SK-N-SH (cell line): ENCODE measurements at regions not wholly inside any gene's neighbourhood (a gene's known extent, or its start where the extent isn't known, plus 50 kb on each side); places are given as distances from the start of the nearest gene placed in this dataset.

Source experiments
- CTCF ChIA-PET: fragments of 300-600, 350-600 bp; formaldehyde crosslinking; extraction: SDS; loops from one replicate; lab custom pipeline; 2021; lab: Yijun Ruan, JAX
- POLR2A ChIA-PET: fragments of 350-600 bp; sonication (Branson Sonifier 250); formaldehyde crosslinking; extraction: SDS; loops from one replicate; lab custom pipeline; 2020; ENCODE audit warnings: antibody characterized with exemption, inconsistent platforms; lab: Yijun Ruan, JAX
- DNase-seq: peaks from one replicate; pipeline ENCODE4 v3.0.0; 2012
- H2AFZ ChIP-seq: fragments of 200-600 bp; sonication (generic); 2 replicates; pipeline ENCODE4 v1.8.1; 2016; ENCODE audit warnings: antibody characterized with exemption, mild to moderate bottlenecking, low read depth
- H3F3A ChIP-seq: fragments of 200-600 bp; sonication (generic); replicated peaks from 2 replicates; pipeline ENCODE3; 2016; ENCODE audit warnings: antibody characterized with exemption, mild to moderate bottlenecking; ENCODE audit not compliant: insufficient read depth
- H3K27ac ChIP-seq, 2 experiments: fragments of 200-500 bp in 1 of 2; fragments of 200-600 bp in 1 of 2; sonication (Bioruptor generic) in 1 of 2; sonication (generic), shearing (Covaris generic) in 1 of 2; 2 replicates each; pipeline versions ENCODE4 v1.5.1 to v1.6.1; 2014 to 2016; ENCODE audit warnings: low read depth in 2 of 2, inconsistent platforms in 1 of 2, low read length in 1 of 2, mild to moderate bottlenecking in 1 of 2, mixed read lengths in 1 of 2
- H3K27me3 ChIP-seq: fragments of 200-600 bp; sonication (generic), shearing (Covaris generic); 2 replicates; pipeline ENCODE4 v1.6.1; 2016; ENCODE audit warnings: mixed run types; ENCODE audit not compliant: insufficient read depth
- H3K36me3 ChIP-seq, 2 experiments: fragments of 200-500 bp in 1 of 2; fragments of 200-600 bp in 1 of 2; sonication (Bioruptor generic) in 1 of 2; sonication (generic) in 1 of 2; replicated peaks in 1 of 2; 2 replicates each; pipeline versions ENCODE3 to v1.5.1; 2014 to 2016; ENCODE audit warnings: low read length in 1 of 2, mild to moderate bottlenecking in 1 of 2; ENCODE audit not compliant: insufficient read depth in 2 of 2, control insufficient read depth in 1 of 2
- H3K4me1 ChIP-seq, 2 experiments: fragments of 200-500 bp in 1 of 2; fragments of 200-600 bp in 1 of 2; sonication (Bioruptor generic) in 1 of 2; sonication (generic), shearing (Covaris generic) in 1 of 2; 2 replicates each; pipeline versions ENCODE4 v1.5.1 to v1.6.1; 2014 to 2016; ENCODE audit warnings: low read depth in 1 of 2, low read length in 1 of 2, mixed run types in 1 of 2; ENCODE audit not compliant: insufficient read depth in 2 of 2, control insufficient read depth in 1 of 2
- H3K4me2 ChIP-seq: fragments of 200-600 bp; sonication (generic), shearing (Covaris generic); 2 replicates; pipeline ENCODE4 v1.6.1; 2017; ENCODE audit warnings: mixed run types
- H3K4me3 ChIP-seq, 2 experiments: fragments of 200-500 bp in 1 of 2; fragments of 200-600 bp in 1 of 2; sonication (Bioruptor generic) in 1 of 2; sonication (generic), shearing (Covaris generic) in 1 of 2; 2 replicates each; pipeline versions ENCODE4 v1.5.1 to v1.8.1; 2014 to 2016; ENCODE audit warnings: low read depth in 2 of 2, inconsistent platforms in 1 of 2, low read length in 1 of 2, mild to moderate bottlenecking in 1 of 2, mixed read lengths in 1 of 2, moderate library complexity in 1 of 2
- H3K79me2 ChIP-seq: fragments of 200-600 bp; sonication (generic); 2 replicates; pipeline ENCODE4 v1.8.1; 2017; ENCODE audit warnings: mild to moderate bottlenecking; ENCODE audit not compliant: insufficient read depth
- H3K9ac ChIP-seq: fragments of 200-600 bp; sonication (generic); 2 replicates; pipeline ENCODE4 v1.6.1; 2017; ENCODE audit warnings: mixed run types
- H3K9me2 ChIP-seq: fragments of 200-600 bp; sonication (generic); 2 replicates; pipeline ENCODE4 v1.6.1; 2017; ENCODE audit warnings: mixed run types
- H3K9me3 ChIP-seq: fragments of 200-600 bp; sonication (generic); 2 replicates; pipeline ENCODE4 v1.6.1; 2017; ENCODE audit warnings: mixed run types, mild to moderate bottlenecking, moderate library complexity
- H4K20me1 ChIP-seq: fragments of 200-600 bp; sonication (generic); 2 replicates; pipeline ENCODE4 v1.6.1; 2017; ENCODE audit warnings: mild to moderate bottlenecking, mixed run types; ENCODE audit not compliant: insufficient read depth
- CHD2 ChIP-seq: fragments of 150-350 bp; IDR thresholded peaks from 2 replicates; pipeline ENCODE4 v1.6.1; 2018; ENCODE audit warnings: low read length; ENCODE audit not compliant: partially characterized antibody
- FOSL2 ChIP-seq: IDR thresholded peaks from 2 replicates; pipeline ENCODE4 v1.4.0; 2012; ENCODE audit warnings: low read depth, mild to moderate bottlenecking, moderate library complexity, borderline replicate concordance
- FOXJ3 ChIP-seq: sonication (generic); formaldehyde crosslinking; IDR thresholded peaks from 2 replicates; pipeline ENCODE4 v1.5.1; 2020; ENCODE audit warnings: mild to moderate bottlenecking, missing genetic modification reagents
- GATA2 ChIP-seq: sonication (generic); formaldehyde crosslinking; IDR thresholded peaks from 2 replicates; pipeline ENCODE4 v1.5.0; 2020; ENCODE audit warnings: mild to moderate bottlenecking, missing genetic modification reagents
- PBX3 ChIP-seq: IDR thresholded peaks from 2 replicates; pipeline ENCODE4; 2012
- RAD21 ChIP-seq: IDR thresholded peaks from 2 replicates; pipeline ENCODE4 v1.6.1; 2012; ENCODE audit warnings: mild to moderate bottlenecking, low read length
- REST ChIP-seq: IDR thresholded peaks from 2 replicates; pipeline ENCODE4 v1.6.1; 2012; ENCODE audit warnings: mild to moderate bottlenecking, low read depth, low read length, moderate library complexity
- RFX5 ChIP-seq: IDR thresholded peaks from 2 replicates; pipeline ENCODE4 v1.6.1; 2012; ENCODE audit warnings: mild to moderate bottlenecking, improper control_type of control experiment, low read length
- RXRA ChIP-seq: IDR thresholded peaks from 2 replicates; pipeline ENCODE4 v1.4.0; 2012; ENCODE audit warnings: low read depth, mild to moderate bottlenecking, borderline replicate concordance
- TAF1 ChIP-seq: IDR thresholded peaks from 2 replicates; pipeline ENCODE4 v1.6.1; 2012; ENCODE audit warnings: low read depth, mild to moderate bottlenecking, low read length, moderate library complexity, borderline replicate concordance
- TEAD4 ChIP-seq: IDR thresholded peaks from 2 replicates; pipeline ENCODE4 v1.4.0; 2012; ENCODE audit warnings: mild to moderate bottlenecking, borderline replicate concordance; ENCODE audit not compliant: insufficient read depth
- YY1 ChIP-seq: IDR thresholded peaks from 2 replicates; pipeline ENCODE4 v1.4.0; 2012; ENCODE audit warnings: low read depth, mild to moderate bottlenecking
- WGBS: methylation state at CpG from one replicate; pipeline ENCODE4 v1.1.6; 2017; ENCODE audit warnings: low lambda C conversion rate; 5-methylcytosine and 5-hydroxymethylcytosine counted together

- no peaks in the 10 kb centered on the region for H4K20me1 ChIP-seq
- DNase-seq: no peak
- no peaks in the 10 kb centered on the region for H3F3A ChIP-seq
- H3K27ac ChIP-seq: no peak overlapping the region
- TF ChIP-seq PBX3 (no peak), FOSL2 (no peak), FOXJ3 (CRISPR knock-in tag) (no peak), TEAD4 (no peak), RAD21 (no peak), CHD2 (no peak), RXRA (no peak), REST (no peak), GATA2 (CRISPR knock-in tag) (no peak), TAF1 (no peak), YY1 (no peak), RFX5 (no peak)
- TF ChIP-seq, all 33 proteins: peak for 0
- Histone ChIP-seq H3K79me2 (no peaks in the 10 kb centered on the region), H3K4me2 (no peak overlapping the region), H3K27me3 (no peaks in the 10 kb centered on the region), H3K4me1 (no peaks in the 10 kb centered on the region; a peak in 1 of 4 replicates), H3K36me3 (no peaks in the 10 kb centered on the region), H3K9me2 (no peaks in the 10 kb centered on the region; the same call in 1 of the 2 replicates), H2AFZ (no peak overlapping the region), H3K4me3 (no peak overlapping the region), H3K9me3 (no peaks in the 10 kb centered on the region; the same call in 1 of the 2 replicates), H3K9ac (no peak overlapping the region)
- POLR2A ChIA-PET: no interaction called here
- WGBS: 0% methylated on average over 1 of the region's 1 CpG
- CTCF ChIA-PET: interaction anchor here (1.0 kb wide), 1 partner anchor 13 kb away, joined by 3 read pairs; no protein-coding TSS in a partner anchor
Measured at GRCh38 chr7:54355842-54356241, 186.3 kb upstream of the VSTM2A start.
